HepG2 (cell line): ENCODE measurements at regions not wholly inside any gene's neighbourhood (a gene's known extent, or its start where the extent isn't known, plus 50 kb on each side); places are given as distances from the start of the nearest gene placed in this dataset.

Source experiments
- ATAC-seq: fragments of 200-7000 bp; cut with Tn5 transposase; 3 replicates; pipeline ENCODE4 v1.9.1; 2020; ENCODE audit warnings: mild to moderate bottlenecking, moderate library complexity
- BruUV-seq: library from RNA; stranded (reverse); fragments of 400-500 nt; replicated peaks from 2 replicates; lab custom pipeline; 2021; lab: Mats Ljungman, UMichigan
- CTCF ChIA-PET: fragments of 300-600 bp; formaldehyde crosslinking; extraction: SDS; loops from one replicate; lab custom pipeline; 2021; ENCODE audit warnings: low total read pairs, inconsistent platforms, low intra/inter-chr PET ratio; lab: Yijun Ruan, JAX
- POLR2A ChIA-PET: fragments of 350-600 bp; sonication (Branson Sonifier 250); formaldehyde crosslinking; loops from one replicate; lab custom pipeline; 2020; ENCODE audit warnings: antibody characterized with exemption, inconsistent platforms; lab: Yijun Ruan, JAX
- DNase-seq: peaks from one replicate; pipeline ENCODE4 v3.0.0-alpha.2; 2015; ENCODE audit warnings: low spot score
- FAIRE-seq: peaks from 3 replicates; lab custom pipeline; 2011; peaks lifted over from hg19 to GRCh38; lab: Jason Lieb, UNC
- H2AFZ ChIP-seq: one replicate; pipeline ENCODE4 v1.6.1; 2011; ENCODE audit warnings: low read length, inconsistent platforms
- H3K27ac ChIP-seq: fragments of 300-600 bp; 3 replicates; pipeline ENCODE4 v1.8.0; 2011; ENCODE audit warnings: mixed run types, mild to moderate bottlenecking, mixed read lengths, low read length, inconsistent platforms; ENCODE audit not compliant: insufficient read depth; ENCODE audit errors: extremely low read length
- H3K27me3 ChIP-seq, 2 experiments: fragments of 200-600 bp in 1 of 2; 2 replicates in 1 of 2; 3 replicates in 1 of 2; pipeline versions ENCODE4 v1.6.0 to v1.8.0; 2011; ENCODE audit warnings: low read length in 2 of 2, mild to moderate bottlenecking in 2 of 2, moderate library complexity in 2 of 2, inconsistent platforms in 1 of 2; ENCODE audit not compliant: insufficient read depth in 2 of 2, control insufficient read depth in 1 of 2
- H3K36me3 ChIP-seq, 2 experiments: fragments of 200-600 bp in 1 of 2; replicated peaks in 1 of 2; 2 replicates in 1 of 2; 3 replicates in 1 of 2; pipeline versions ENCODE4 v1.5.1 to v1.8.0; 2011; ENCODE audit warnings: low read length in 2 of 2, inconsistent platforms in 1 of 2; ENCODE audit not compliant: insufficient read depth in 2 of 2, control insufficient read depth in 1 of 2
- H3K4me1 ChIP-seq: 2 replicates; pipeline ENCODE4 v1.5.1; 2012; ENCODE audit warnings: low read length, inconsistent platforms; ENCODE audit not compliant: insufficient read depth
- H3K4me2 ChIP-seq: 2 replicates; pipeline ENCODE4 v1.6.0; 2011; ENCODE audit warnings: low read depth, low read length, inconsistent platforms
- H3K4me3 ChIP-seq, 3 experiments: fragments of 200-600 bp in 1 of 3; sonication (generic), shearing (Covaris generic) in 1 of 3; replicated peaks in 1 of 3; 2 replicates each; pipeline ENCODE4 v1.5.1; 2011 to 2016; ENCODE audit warnings: low read length in 3 of 3, inconsistent platforms in 2 of 3, low read depth in 2 of 3, mild to moderate bottlenecking in 2 of 3, control low read depth in 1 of 3, mixed read lengths in 1 of 3; ENCODE audit not compliant: insufficient read depth in 1 of 3
- H3K79me2 ChIP-seq: one replicate; pipeline ENCODE4 v1.6.1; 2011; ENCODE audit warnings: low read length, inconsistent platforms; ENCODE audit not compliant: insufficient read depth
- H3K9ac ChIP-seq: 2 replicates; pipeline ENCODE4 v1.6.0; 2011; ENCODE audit warnings: mild to moderate bottlenecking, low read depth, low read length, inconsistent platforms; ENCODE audit not compliant: insufficient read depth
- H3K9me3 ChIP-seq: 2 replicates; pipeline ENCODE4 v1.5.1; 2012; ENCODE audit warnings: mild to moderate bottlenecking, low read length
- H4K20me1 ChIP-seq: 2 replicates; pipeline ENCODE4 v1.6.0; 2011; ENCODE audit warnings: inconsistent platforms, mild to moderate bottlenecking, low read length, moderate library complexity; ENCODE audit not compliant: insufficient read depth
- IKZF1 ChIP-seq: fragments of 450-650 bp; IDR thresholded peaks from 2 replicates; pipeline ENCODE4 v1.7.1; 2016
- MTA1 ChIP-seq: sonication (generic); formaldehyde crosslinking; IDR thresholded peaks from 2 replicates; pipeline ENCODE4 v1.4.0; 2020; ENCODE audit warnings: missing genetic modification reagents, mild to moderate bottlenecking, borderline replicate concordance
- NKX3-1 ChIP-seq: sonication (generic); formaldehyde crosslinking; IDR thresholded peaks from 2 replicates; pipeline ENCODE4 v1.5.0; 2020; ENCODE audit warnings: missing genetic modification reagents
- NR2F1 ChIP-seq, 2 experiments: fragments of 450-650 bp in 1 of 2; formaldehyde crosslinking in 1 of 2; IDR thresholded peaks; 2 replicates each; pipeline versions ENCODE4 v1.5.0 to v1.6.1; 2016 to 2020; ENCODE audit warnings: mild to moderate bottlenecking in 1 of 2, missing compliant biosample characterization in 1 of 2, missing genetic modification reagents in 1 of 2, moderate library complexity in 1 of 2
- ZNF33B ChIP-seq: sonication (generic); formaldehyde crosslinking; IDR thresholded peaks from 2 replicates; pipeline ENCODE4 v1.5.1; 2020; ENCODE audit warnings: mild to moderate bottlenecking, missing genetic modification reagents
- ZNF749 ChIP-seq: sonication (generic); formaldehyde crosslinking; IDR thresholded peaks from 2 replicates; pipeline ENCODE4 v1.8.0; 2022; ENCODE audit warnings: mild to moderate bottlenecking, missing genetic modification reagents, moderate library complexity, borderline replicate concordance
- WGBS: methylation state at CpG from one replicate; pipeline ENCODE4 v1.1.6; 2017; ENCODE audit warnings: low lambda C conversion rate; 5-methylcytosine and 5-hydroxymethylcytosine counted together
- in situ Hi-C: cut with HindIII; loops from 2 replicates; pipeline ENCODE4 v1.10.0; 2017; ENCODE audit warnings: low pct_unique_long_range_greater_than_20kb; ENCODE audit not compliant: extremely low pct_ligation_motif_present
- intact Hi-C: fragments of 100-400 bp; cut with micrococcal nuclease; formaldehyde crosslinking; loops from one replicate; pipeline ENCODE4 v1.10.0; 2022; ENCODE audit not compliant: unreplicated experiment
- TF ChIP-seq, protein P1 (sequence below): sonication (generic); formaldehyde crosslinking; IDR thresholded peaks from 2 replicates; pipeline ENCODE4 v1.4.0; 2020; ENCODE audit warnings: missing genetic modification reagents
- TF ChIP-seq, protein P2 (sequence below): sonication (generic); formaldehyde crosslinking; IDR thresholded peaks from 2 replicates; pipeline ENCODE4 v1.8.0; 2022; ENCODE audit warnings: missing genetic modification reagents, low read depth, mild to moderate bottlenecking, borderline replicate concordance

DNA sequence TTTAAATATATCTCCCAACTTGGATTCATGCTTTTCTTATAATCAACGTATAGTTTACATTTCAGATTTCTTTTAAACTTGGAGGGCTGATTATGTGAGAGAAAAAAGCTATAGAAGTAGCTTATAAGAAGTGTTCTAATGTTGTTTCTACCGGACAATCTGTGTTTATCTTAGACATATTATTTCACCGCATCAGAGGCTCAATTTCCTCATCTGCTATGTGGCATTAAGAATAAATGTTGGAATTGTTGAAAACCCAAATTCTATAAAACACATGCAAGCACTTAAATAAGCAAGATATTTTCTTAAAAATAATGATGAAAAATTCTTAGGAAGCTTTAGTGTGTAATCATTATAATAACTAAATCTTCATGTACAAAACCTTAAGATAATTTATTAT, 407.9 kb downstream of the HRH4 start:
- no peaks in the 10 kb centered on the region for H3K79me2 ChIP-seq
- no peak overlapping the region for H3K9ac ChIP-seq
- ChIA-PET POLR2A (no interaction called here), CTCF (no interaction called here)
- no TSS peak for BruUV-seq
- H3K36me3 ChIP-seq, result no peaks in the 10 kb centered on the region
- no peak for ATAC-seq
- intact Hi-C loops (no loop called here), in situ Hi-C loops (no loop called here)
- FAIRE-seq, result no peak
- no peak for TF ChIP-seq NKX3-1 (CRISPR knock-in tag)
- no peak for TF ChIP-seq ZNF33B (CRISPR knock-in tag)
- TF ChIP-seq IKZF1, result no peak
- no peak for TF ChIP-seq NR2F1 (CRISPR knock-in tag; IDR thresholded peaks at IDR 0.05)
- TF ChIP-seq, protein P1, sequence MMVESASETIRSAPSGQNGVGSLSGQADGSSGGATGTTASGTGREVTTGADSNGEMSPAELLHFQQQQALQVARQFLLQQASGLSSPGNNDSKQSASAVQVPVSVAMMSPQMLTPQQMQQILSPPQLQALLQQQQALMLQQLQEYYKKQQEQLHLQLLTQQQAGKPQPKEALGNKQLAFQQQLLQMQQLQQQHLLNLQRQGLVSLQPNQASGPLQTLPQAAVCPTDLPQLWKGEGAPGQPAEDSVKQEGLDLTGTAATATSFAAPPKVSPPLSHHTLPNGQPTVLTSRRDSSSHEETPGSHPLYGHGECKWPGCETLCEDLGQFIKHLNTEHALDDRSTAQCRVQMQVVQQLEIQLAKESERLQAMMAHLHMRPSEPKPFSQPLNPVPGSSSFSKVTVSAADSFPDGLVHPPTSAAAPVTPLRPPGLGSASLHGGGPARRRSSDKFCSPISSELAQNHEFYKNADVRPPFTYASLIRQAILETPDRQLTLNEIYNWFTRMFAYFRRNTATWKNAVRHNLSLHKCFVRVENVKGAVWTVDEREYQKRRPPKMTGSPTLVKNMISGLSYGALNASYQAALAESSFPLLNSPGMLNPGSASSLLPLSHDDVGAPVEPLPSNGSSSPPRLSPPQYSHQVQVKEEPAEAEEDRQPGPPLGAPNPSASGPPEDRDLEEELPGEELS, result no peak
- TF ChIP-seq, protein P2, sequence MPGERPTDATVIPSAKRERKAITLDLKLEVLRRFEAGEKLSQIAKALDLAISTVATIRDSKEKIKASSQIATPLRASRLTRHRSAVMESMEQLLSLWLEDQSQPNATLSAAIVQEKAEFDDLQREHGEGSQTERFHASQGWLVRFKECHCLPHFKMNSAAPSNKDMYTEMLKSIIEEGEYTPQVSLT (CRISPR knock-in tag), result no peak
- no peak for TF ChIP-seq MTA1
- TF ChIP-seq ZNF749 (CRISPR knock-in tag), result no peak
- WGBS, result 19% methylated on average over 3 of the region's 3 CpGs
- H2AFZ ChIP-seq, result no peak overlapping the region
- no peak overlapping the region for H3K4me2 ChIP-seq
- H3K27ac ChIP-seq, result no peak overlapping the region
- no peaks in the 10 kb centered on the region for H3K27me3 ChIP-seq
- no peak for DNase-seq
- no peaks in the 10 kb centered on the region for H3K4me1 ChIP-seq
- no peaks in the 10 kb centered on the region for H3K9me3 ChIP-seq
- H3K4me3 ChIP-seq, result no peak overlapping the region
- no peaks in the 10 kb centered on the region for H4K20me1 ChIP-seq
